PFSK-1 (cell line): ENCODE measurements at regions not wholly inside any gene's neighbourhood (a gene's known extent, or its start where the extent isn't known, plus 50 kb on each side); places are given as distances from the start of the nearest gene placed in this dataset.

Experiments used
- FOXP2 ChIP-seq: optimal IDR thresholded peaks from 2 replicates; pipeline ENCODE3; 2011; ENCODE audit warnings: borderline replicate concordance, control low read depth, inconsistent platforms; ENCODE audit not compliant: insufficient read depth; ENCODE audit errors: extremely low read length, extremely low read depth
- POLR2AphosphoS5 ChIP-seq: IDR thresholded peaks from 2 replicates; pipeline ENCODE4 v1.6.1; 2012; ENCODE audit warnings: low read depth, mild to moderate bottlenecking, control low read depth, low read length, moderate library complexity
- REST ChIP-seq, 2 experiments: IDR thresholded peaks; 2 replicates each; pipeline versions ENCODE4 v1.6.1 to v1.8.0; 2011 to 2012; ENCODE audit warnings: low read depth in 2 of 2, low read length in 2 of 2, control low read depth in 1 of 2, inconsistent platforms in 1 of 2, mild to moderate bottlenecking in 1 of 2, moderate library complexity in 1 of 2; ENCODE audit not compliant: insufficient read depth in 1 of 2
- SIN3A ChIP-seq: IDR thresholded peaks from 2 replicates; pipeline ENCODE4 v1.6.1; 2012; ENCODE audit warnings: mild to moderate bottlenecking, low read length, moderate library complexity, borderline replicate concordance; ENCODE audit not compliant: insufficient read depth
- TAF1 ChIP-seq: IDR thresholded peaks from 2 replicates; pipeline ENCODE4 v1.6.1; 2012; ENCODE audit warnings: low read length, control low read depth, borderline replicate concordance; ENCODE audit not compliant: insufficient read depth

- no peak for TF ChIP-seq POLR2AphosphoS5
- no peak for TF ChIP-seq REST (IDR thresholded peaks at IDR 0.05; ENCODE audit: insufficient read depth in 1 of 2, low read depth in 2 of 2, low read length in 2 of 2)
- no peak for TF ChIP-seq FOXP2
- TF ChIP-seq SIN3A, result no peak
- no peak for TF ChIP-seq TAF1
Observed at GRCh38 chr6:134373993-134374392, 56.1 kb upstream of the SGK1 start.
